Fibroblast of skin of right biceps (primary cell): ENCODE measurements at regions not wholly inside any gene's neighbourhood (a gene's known extent, or its start where the extent isn't known, plus 50 kb on each side); places are given as distances from the start of the nearest gene placed in this dataset.
"Not testable (repeated sequence)": the region's sequence is repeated elsewhere in the genome, so short reads cannot be mapped to it uniquely, and the experiment has no call there.

Experiments used
- DNase-seq: peaks from one replicate; pipeline ENCODE4 v3.0.0-alpha.2; 2013

DNA sequence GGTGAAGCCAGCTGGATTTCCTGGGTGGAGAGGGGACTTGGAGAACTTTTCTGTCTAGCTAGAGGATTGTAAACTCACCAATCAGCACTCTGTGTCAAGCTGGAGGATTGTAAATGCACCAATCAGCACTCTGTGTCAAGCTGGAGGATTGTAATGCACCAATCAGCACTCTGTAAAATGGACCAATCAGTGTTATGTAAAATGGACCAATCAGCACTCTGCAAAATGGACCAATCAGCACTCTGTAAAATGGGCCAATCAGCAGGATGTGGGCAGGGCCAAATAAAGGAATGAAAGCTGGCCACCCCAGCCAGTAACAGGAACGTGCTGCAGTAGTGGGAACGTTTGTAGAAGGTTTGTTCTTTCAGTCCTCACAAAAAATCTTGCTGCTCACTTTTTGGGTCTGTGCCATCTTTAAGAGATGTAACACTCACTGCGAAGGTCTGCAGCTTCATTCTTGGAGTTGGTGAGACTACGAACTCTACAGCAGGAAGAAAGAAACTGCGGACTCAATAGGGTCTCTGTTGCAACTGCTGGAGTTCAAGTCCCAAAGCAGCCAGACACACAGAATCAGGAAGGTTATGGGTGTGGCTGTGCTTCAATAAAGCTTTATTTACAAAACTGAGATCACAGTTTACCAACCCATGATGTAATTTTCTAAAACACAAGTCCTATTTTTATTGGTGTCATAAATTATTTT, 145.7 kb upstream of the ERCC6L2 start:
- no peak for DNase-seq

GRCh38 chr9:95729046-95729445, 146.4 kb upstream of the ERCC6L2 start:
- DNase-seq: no peak

DNA sequence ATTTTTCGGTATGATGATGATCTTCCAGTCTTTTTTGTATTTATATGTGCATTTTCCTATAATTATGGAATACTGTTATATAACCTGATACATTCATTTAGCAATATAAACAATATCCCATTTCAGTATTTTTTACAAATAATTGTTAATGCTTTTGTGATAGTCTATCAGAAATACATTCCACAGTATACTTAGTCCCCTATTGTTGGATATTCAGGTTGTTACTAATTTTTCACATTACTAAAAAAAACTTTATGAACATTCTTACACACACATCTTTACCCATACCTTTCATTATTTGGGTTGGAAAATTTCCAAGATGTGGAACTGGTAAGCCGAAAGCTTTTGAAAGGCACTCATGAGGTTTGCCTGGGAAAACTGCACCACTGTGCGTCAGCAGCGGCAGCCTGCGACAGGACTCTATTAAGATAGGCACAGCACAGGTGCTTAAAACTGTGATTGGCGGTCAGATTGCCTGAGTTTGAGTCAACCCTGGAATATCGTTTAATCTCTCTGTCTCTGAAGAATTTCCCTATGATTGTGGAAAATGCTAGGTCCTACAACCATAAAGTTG, 147.5 kb upstream of the ERCC6L2 start:
- DNase-seq: no peak

GRCh38 chr9:95726756-95727155, 148.7 kb upstream of the ERCC6L2 start:
- DNase-seq: peak; percentile 48

DNA sequence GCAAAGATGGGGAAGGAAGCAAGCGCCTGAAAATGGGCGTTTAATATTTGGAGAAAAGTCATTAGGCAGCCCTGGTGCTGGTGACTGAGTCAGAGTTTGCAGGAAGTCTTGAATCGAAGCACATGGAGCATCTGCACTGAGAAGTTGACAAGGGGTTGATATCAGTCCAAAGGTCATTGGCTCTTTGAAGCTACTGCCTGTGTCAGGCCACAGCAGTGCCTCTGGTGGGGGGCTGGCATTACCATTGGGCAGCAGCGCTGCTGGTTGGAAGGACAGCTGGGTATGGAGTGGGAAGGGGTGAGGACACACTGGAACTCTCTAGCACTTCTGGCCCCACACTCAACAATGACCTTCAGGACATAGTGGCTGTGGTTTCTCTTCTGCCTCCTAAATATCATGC, 150.4 kb upstream of the ERCC6L2 start:
- no peak for DNase-seq

- DNase-seq: no peak
Measured at GRCh38 chr9:95724253-95724991, 151.1 kb upstream of the ERCC6L2 start.

DNA sequence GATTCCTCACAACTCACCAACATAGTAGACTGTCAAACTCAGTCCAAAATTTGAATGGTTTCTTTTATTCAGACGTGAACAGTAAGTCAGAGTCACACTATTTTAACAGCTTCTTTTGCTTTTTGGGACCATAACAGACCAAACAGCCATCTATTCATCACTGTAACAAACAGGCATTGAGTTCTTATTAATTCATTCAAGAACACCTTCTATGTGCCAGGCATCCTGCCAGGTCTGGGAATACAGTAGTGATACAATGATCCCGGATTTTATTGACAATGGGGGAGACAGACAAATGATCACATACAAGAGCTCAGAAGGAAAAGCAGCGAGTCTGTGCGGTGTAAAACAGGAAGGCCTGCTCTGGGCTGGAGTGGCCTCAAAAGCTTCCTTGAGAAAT, 153.3 kb upstream of the ERCC6L2 start:
- DNase-seq: no peak

- DNase-seq: no peak
Measured at GRCh38 chr9:95721061-95721531, 154.4 kb upstream of the ERCC6L2 start.

DNA sequence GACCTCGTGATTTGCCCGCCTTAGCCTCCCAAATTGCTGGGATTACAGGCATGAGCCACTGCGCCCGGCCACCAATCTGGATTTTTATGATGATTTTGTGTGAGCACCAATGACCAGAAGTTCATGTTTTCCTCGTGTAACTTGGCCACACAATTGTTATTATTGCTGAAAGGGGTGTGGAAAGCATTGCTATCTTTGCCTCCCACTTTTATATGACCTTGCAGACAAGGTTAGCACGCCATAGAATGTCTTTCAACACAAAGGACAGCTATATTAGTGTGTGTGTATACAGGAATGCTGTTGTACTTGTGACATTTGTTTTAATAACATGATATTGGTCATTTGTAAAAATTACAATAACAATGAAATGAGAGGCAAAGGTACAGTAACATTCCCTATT, 155.0 kb upstream of the ERCC6L2 start:
- DNase-seq: no peak

DNA sequence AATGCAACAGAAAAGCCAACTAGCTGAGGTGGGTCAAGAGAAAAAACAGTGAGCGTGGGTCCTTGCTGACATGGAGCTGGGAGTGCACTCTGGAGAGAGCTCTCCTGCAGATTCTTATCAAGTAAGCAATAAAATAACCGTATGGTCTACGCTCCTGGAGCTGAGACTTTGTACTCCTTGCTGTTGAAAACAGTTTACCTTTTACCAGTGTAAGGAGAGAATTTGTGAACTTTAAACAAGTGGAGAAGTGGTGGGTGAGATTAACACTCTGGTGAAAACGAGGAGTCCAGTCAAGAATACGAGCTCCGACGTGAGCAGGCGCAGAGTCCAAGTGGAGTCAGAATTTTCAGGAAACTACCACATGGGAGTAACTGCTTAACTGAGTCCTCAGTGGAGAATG, 156.1 kb upstream of the ERCC6L2 start:
- DNase-seq: no peak

- DNase-seq: no peak
Measured at GRCh38 chr9:95718263-95718662, 157.2 kb upstream of the ERCC6L2 start.

DNA sequence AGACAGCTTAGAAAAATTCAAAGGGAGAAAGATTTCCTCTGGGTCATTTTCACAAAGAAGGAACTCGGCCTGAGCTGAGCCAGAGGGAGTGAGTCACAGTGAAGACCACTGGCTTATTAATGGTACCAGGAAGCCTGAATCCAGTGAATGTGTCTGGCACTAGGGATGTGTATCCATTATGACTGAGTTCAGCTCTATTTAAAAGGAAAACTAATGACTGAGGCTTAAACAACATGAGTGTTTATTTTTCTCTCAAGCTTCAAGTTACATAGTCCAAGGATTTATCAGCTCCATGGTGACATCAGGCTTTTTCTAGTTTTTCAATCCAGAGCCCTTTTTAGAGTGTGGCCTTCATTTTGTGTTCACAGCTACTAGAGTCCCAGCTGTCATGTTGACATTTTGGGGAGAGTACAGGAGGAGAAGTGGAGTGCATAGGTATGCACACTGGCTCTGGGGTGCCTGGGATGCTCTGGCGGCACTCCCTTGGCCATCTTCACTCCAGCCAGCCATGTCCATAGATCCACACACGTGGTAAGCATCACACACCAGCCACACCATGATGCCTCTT, 159.5 kb upstream of the ERCC6L2 start:
- DNase-seq: no peak

DNA sequence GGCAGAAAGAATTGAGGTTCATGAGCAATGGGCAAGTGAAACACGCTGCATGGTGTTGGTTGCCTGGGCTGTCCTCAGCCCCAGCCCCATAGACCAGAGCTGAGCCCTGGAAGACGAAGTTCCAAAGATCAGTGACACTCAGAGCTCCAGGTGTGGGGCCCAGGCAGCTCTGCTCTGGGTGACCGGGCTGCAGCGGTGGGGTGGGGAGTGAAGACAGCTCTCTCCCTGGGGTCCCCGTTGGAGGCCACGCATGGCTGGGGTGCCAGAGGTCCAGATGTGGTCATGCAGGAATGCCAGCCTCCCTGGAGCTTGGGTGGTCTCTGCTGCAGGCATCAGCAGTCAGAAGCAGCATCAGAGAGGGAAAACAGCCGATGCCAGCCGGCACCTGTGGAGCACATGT, 165.0 kb upstream of the ERCC6L2 start:
- DNase-seq: no peak

GRCh38 chr9:95696701-95697100, 178.8 kb upstream of the ERCC6L2 start:
- no peak for DNase-seq

- DNase-seq: no peak
Measured at GRCh38 chr9:95691435-95691834, 174.7 kb upstream of the PTCH1 start.

- DNase-seq: no peak
Measured at GRCh38 chr9:95689669-95690068, 172.9 kb upstream of the PTCH1 start.

DNA sequence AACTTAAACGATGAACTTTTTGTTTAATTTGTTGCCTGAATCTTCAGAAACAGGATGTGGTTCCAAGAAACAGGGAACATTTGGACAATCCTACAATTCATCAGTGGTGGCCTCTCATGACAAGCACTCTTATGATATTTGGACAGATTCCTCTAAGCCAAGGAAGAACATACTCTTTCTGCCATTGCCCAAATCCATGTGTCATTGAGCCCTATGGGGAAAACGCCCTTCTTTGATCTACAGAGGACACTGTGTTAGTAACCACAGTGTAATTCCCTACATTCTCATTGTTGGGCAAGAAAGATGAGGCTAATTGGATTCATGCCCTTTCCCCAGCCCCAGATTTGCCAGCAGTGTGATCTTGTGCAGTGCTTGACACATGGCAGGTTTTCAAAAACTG, 167.7 kb upstream of the PTCH1 start:
- DNase-seq: no peak

DNA sequence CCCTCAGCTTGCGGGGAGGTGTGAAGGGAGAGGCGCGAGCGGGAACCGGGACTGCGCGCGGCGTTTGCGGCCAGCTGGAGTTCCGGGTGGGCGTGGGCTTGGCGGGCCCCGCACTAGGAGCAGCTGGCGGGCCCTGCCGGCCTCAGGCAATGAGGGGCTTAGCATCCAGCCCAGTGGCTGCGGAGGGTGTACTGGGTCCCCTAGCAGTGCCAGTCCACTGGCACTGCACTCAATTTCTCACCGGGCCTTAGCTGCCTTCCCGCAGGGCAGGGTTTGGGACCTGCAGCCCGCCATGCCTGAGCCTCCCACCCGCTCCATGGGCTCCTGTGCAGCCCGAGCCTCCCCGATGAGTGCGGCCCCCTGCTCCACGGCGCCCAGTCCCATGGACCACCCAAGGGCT, 163.5 kb upstream of the PTCH1 start:
- DNase-seq: not testable (repeated sequence)

- no peak for DNase-seq
Measured at GRCh38 chr9:95679874-95680273, 163.1 kb upstream of the PTCH1 start.

- DNase-seq: no peak
Measured at GRCh38 chr9:95678759-95679158, 162.0 kb upstream of the PTCH1 start.

DNA sequence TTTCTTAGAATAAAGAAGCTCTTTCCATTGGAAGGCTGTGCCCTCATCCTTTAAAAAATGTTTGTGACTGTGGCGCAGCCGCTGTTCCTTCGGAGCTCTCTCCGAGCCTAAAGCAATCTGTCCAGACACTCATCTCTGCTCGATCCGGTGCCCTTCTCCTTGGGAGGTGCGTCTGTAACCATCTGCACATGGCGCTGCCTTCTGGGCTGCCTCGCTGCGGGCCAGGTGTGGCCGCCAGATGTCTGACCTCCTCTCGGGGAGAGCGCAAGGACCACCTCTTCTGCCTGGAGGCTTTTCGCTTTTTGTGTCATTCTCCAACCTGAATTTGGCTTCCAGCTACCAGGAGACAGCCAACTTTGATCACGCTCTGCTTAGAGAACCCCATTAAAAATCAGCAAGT, 153.4 kb upstream of the PTCH1 start:
- no peak for DNase-seq

DNA sequence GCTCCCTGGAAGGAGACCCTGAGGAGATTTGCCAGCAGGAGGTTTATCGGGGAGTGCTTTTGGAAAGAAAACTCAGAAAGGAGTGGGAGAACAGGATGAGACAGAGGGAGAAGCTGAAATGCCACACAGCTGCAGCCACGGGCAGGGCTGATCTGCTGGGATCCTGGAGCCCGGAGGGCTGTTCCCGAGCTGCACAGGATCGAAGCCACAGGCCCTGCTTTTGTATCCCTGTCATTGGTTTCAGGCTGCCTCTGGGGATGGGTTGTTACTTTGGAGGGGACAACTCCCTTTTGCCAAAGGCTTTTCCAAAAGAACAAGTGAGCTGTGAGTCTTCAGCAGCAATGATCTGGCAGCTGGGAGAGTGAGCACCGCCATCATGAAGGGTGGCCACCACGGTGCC, 152.5 kb upstream of the PTCH1 start:
- DNase-seq: no peak

GRCh38 chr9:95667789-95668188, 151.0 kb upstream of the PTCH1 start:
- DNase-seq: no peak

DNA sequence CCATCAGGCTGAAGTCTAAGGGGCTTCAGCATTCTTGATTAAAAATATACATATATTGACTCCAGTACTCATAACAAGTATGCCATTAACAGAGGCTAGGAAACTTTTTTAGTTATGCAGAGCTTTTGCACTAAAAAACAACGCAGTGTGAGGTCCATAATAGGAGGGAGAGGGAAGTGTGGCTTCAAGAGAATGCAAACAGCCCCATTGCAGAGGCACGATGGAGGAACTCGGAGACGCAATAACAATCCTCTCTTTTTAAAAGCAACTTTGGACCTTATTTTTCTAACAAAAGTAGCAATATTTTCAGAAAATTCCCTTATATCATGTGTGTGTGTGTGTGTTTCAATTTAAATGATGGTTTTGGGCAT, 150.0 kb upstream of the PTCH1 start:
- DNase-seq: no peak
